ENCODE measurements at regions not wholly inside any gene's neighbourhood (a gene's known extent, or its start where the extent isn't known, plus 50 kb on each side); places are given as distances from the start of the nearest gene placed in this dataset.

DNA sequence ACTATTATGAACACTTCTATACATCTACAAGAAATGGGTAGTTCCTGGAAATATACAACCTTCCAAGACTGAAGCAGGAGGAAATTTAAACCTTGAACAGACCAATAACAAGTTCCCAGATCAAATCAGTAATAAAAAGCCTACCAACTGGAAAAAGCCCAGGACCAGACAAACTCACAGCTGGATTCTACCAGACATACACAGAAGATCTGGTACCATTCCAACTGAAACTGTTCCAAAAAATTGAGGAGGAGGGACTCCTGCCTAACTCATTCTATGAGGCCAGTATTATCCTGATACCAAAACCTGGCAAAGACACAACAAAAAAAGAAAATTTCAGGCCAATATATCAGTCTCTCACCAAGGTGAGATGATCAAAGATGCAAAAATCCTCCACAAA, 189.4 kb downstream of the RPS29 start:
- Histone ChIP-seq H3K9me3 (no peaks in the 10 kb centered on the region), H3K4me3 (no peak overlapping the region)

DNA sequence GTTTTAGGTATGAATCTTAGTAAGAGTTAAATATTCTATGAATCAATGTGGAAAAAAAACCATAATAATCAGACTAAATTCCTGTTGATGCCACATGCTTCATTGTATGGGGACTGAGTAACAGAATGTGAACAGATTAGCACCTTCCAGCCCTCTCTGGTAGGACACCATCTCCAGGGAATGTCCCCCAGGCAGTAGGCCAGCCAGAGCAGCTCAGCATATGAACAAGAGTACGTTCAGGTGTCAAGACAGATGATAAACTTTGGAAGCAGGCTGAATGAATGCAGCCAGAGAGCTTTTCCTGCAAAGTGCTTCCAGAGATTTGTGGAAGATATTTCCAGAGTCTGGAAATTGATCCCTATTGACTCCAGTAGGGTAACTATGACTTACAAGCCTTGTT, 204.4 kb downstream of the RPS29 start:
- ATAC-seq = no peak
- intact Hi-C loops (cut with DNase I) = no loop called here
- TF ChIP-seq, protein P1, sequence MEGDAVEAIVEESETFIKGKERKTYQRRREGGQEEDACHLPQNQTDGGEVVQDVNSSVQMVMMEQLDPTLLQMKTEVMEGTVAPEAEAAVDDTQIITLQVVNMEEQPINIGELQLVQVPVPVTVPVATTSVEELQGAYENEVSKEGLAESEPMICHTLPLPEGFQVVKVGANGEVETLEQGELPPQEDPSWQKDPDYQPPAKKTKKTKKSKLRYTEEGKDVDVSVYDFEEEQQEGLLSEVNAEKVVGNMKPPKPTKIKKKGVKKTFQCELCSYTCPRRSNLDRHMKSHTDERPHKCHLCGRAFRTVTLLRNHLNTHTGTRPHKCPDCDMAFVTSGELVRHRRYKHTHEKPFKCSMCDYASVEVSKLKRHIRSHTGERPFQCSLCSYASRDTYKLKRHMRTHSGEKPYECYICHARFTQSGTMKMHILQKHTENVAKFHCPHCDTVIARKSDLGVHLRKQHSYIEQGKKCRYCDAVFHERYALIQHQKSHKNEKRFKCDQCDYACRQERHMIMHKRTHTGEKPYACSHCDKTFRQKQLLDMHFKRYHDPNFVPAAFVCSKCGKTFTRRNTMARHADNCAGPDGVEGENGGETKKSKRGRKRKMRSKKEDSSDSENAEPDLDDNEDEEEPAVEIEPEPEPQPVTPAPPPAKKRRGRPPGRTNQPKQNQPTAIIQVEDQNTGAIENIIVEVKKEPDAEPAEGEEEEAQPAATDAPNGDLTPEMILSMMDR (IDR thresholded peaks at IDR 0.05) = no peak
- TF ChIP-seq POLR2A (IDR thresholded peaks at IDR 0.05) = no peak

More for the DNA sequence above, 189.4 kb downstream of the RPS29 start:
- no peaks in the 10 kb centered on the region for H3K36me3 ChIP-seq
- intact Hi-C loops (cut with DNase I) = no loop called here
- TF ChIP-seq, protein P1 (IDR thresholded peaks at IDR 0.05) = no peak
- no peak for TF ChIP-seq POLR2A (IDR thresholded peaks at IDR 0.05)
- no peaks in the 10 kb centered on the region for H3K4me1 ChIP-seq
- DNase-seq = no peak
- H3K27me3 ChIP-seq = no peaks in the 10 kb centered on the region
- no peak overlapping the region for H3K27ac ChIP-seq
- no peak for ATAC-seq

DNA sequence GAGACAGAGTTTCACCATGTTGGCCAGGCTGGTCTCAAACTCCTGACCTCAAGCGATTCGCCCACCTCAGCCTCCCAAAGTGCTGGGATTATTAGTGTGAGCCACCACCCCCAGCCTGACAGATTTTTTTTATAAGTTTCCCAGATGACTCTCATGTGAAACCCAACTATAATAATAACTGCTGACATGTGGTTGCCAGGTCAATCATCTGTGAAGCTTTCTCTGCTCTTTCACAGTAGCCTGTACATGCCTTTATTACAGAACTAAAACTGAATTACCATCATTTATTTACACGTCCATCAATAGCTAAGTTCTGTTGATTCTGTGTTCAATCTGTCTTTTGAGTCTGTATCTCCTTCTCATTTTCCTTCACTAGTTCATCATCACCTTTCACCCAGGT, 218.5 kb downstream of the RPS29 start:
- Histone ChIP-seq H3K4me1 (peaks cover 0 to 25% (median 3%) of the 10 kb centered on the region in 4 donors), H3K27ac (no peak overlapping the region), H3K27me3 (no peaks in the 10 kb centered on the region), H3K36me3 (no peaks in the 10 kb centered on the region), H3K9me3 (no peaks in the 10 kb centered on the region), H3K4me3 (no peak overlapping the region)
- WGBS (ENCODE audit: insufficient coverage, low coverage, low lambda C conversion rate, missing lambda C conversion rate) = 88% methylated on average over 3 of the region's 3 CpGs
- no peak for DNase-seq
- intact Hi-C loops (cut with DNase I) = no loop called here
- ATAC-seq = no peak
- TF ChIP-seq, protein P1 (IDR thresholded peaks at IDR 0.05) = no peak
- TF ChIP-seq POLR2A (IDR thresholded peaks at IDR 0.05) = no peak

More for the DNA sequence above, 204.4 kb downstream of the RPS29 start:
- Histone ChIP-seq H3K4me3 (no peak overlapping the region), H3K36me3 (no peaks in the 10 kb centered on the region), H3K27ac (no peak overlapping the region), H3K27me3 (no peaks in the 10 kb centered on the region), H3K9me3 (no peaks in the 10 kb centered on the region), H3K4me1 (no peaks in the 10 kb centered on the region)
- DNase-seq = no peak
- 45% methylated on average over 1 of the region's 1 CpG for WGBS (ENCODE audit: insufficient coverage, low coverage, low lambda C conversion rate, missing lambda C conversion rate)

DNA sequence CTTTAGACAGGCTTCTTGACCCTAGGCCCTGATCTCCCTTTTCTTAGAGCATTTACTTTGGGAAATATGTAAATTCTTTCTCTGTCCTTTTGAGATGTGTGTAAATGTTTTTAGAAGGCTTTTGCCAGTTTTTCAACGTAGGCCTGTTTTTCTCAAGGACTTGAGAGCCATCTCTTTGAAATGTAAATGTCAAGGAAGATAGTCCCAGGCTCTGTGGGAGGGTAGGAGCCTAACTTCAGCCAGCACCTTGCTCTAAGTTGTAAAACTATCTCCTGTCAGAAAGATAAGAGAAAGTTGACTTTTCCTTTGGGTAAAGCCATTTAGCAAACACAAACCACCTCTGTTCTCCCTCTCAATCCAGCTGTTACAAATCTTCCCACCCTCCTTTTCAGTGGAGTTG, 219.8 kb downstream of the RPS29 start:
- ATAC-seq (no peak), DNase-seq (no peak)
- H3K9me3 ChIP-seq = no peaks in the 10 kb centered on the region
- peaks cover 0 to 25% (median 3%) of the 10 kb centered on the region in 4 donors for H3K4me1 ChIP-seq
- no peak overlapping the region for H3K4me3 ChIP-seq
- no peaks in the 10 kb centered on the region for H3K27me3 ChIP-seq
- no peak overlapping the region for H3K27ac ChIP-seq
- TF ChIP-seq, protein P1 (IDR thresholded peaks at IDR 0.05) = no peak
- TF ChIP-seq POLR2A (IDR thresholded peaks at IDR 0.05) = no peak
- WGBS (ENCODE audit: insufficient coverage, low coverage, low lambda C conversion rate, missing lambda C conversion rate) = 38% methylated on average over 1 of the region's 1 CpG
- no peaks in the 10 kb centered on the region for H3K36me3 ChIP-seq
- intact Hi-C loops (cut with DNase I) = no loop called here

DNA sequence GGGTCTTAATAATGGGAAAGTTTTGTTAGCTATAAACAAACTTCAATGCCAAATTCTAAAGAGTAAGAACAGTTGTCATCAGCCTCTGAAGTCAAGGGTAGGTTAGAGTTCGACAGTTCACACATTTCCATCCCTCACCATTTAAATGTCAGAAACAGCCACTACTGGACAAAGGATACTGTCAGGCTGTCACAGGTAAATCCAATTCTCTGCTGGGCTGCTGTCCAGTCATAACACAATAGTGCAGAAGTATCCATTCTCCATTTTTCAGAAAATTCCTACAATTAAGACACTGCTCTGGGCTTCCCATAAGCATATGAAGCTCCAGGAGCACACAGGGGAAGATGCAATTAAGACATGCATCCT, 221.4 kb downstream of the RPS29 start:
- peaks cover 0 to 25% (median 3%) of the 10 kb centered on the region in 4 donors for H3K4me1 ChIP-seq
- 15% methylated on average over 1 of the region's 1 CpG for WGBS (ENCODE audit: insufficient coverage, low coverage, low lambda C conversion rate, missing lambda C conversion rate)
- TF ChIP-seq, protein P1 (IDR thresholded peaks at IDR 0.05) = no peak
- no peak for TF ChIP-seq POLR2A (IDR thresholded peaks at IDR 0.05)
- DNase-seq = no peak
- peak overlapping the region in 2 of 3 donors; percentile 23 to 71 for H3K27ac ChIP-seq
- H3K4me3 ChIP-seq = no peak overlapping the region
- H3K36me3 ChIP-seq = no peaks in the 10 kb centered on the region
- peak; percentile 10 to 64 (median 38) for ATAC-seq
- intact Hi-C loops (cut with DNase I) = no loop called here
- no peaks in the 10 kb centered on the region for H3K9me3 ChIP-seq
- no peaks in the 10 kb centered on the region for H3K27me3 ChIP-seq
